Neuronal stem cell (in vitro differentiated cells): ENCODE measurements at regions not wholly inside any gene's neighbourhood (a gene's known extent, or its start where the extent isn't known, plus 50 kb on each side); places are given as distances from the start of the nearest gene placed in this dataset.

Experiments used
- DNase-seq: peaks from one replicate; pipeline ENCODE4 v3.0.0-alpha.2; 2013; ENCODE audit warnings: low spot score
- H2AFZ ChIP-seq: one replicate; pipeline ENCODE4 v1.6.1; 2013; ENCODE audit warnings: mild to moderate bottlenecking, low read length, inconsistent platforms
- H2AK5ac ChIP-seq: 2 replicates; pipeline ENCODE4 v1.6.1; 2013; ENCODE audit warnings: low read depth, mild to moderate bottlenecking, inconsistent platforms, low read length, moderate library complexity, mixed read lengths
- H2BK120ac ChIP-seq: 2 replicates; pipeline ENCODE4 v1.6.1; 2013; ENCODE audit warnings: low read depth, mild to moderate bottlenecking, inconsistent platforms, low read length, moderate library complexity, mixed read lengths
- H2BK12ac ChIP-seq: one replicate; pipeline ENCODE4 v1.6.1; 2013; ENCODE audit warnings: low read length, inconsistent platforms
- H2BK15ac ChIP-seq: 2 replicates; pipeline ENCODE4 v1.6.1; 2013; ENCODE audit warnings: mild to moderate bottlenecking, low read length, inconsistent platforms, mixed read lengths
- H2BK5ac ChIP-seq: one replicate; pipeline ENCODE4 v1.6.1; 2013; ENCODE audit warnings: inconsistent platforms, mild to moderate bottlenecking, low read length, moderate library complexity
- H3K14ac ChIP-seq: one replicate; pipeline ENCODE4 v1.6.1; 2013; ENCODE audit warnings: low read length, inconsistent platforms
- H3K18ac ChIP-seq: 2 replicates; pipeline ENCODE4 v1.6.1; 2013; ENCODE audit warnings: low read length, inconsistent platforms
- H3K23ac ChIP-seq: 2 replicates; pipeline ENCODE4 v1.6.1; 2013; ENCODE audit warnings: low read depth, mild to moderate bottlenecking, mixed read lengths, low read length, inconsistent platforms; ENCODE audit not compliant: poor library complexity
- H3K27ac ChIP-seq: replicated peaks from 3 replicates; pipeline ENCODE4 v1.5.1; 2013; ENCODE audit warnings: low read length, inconsistent platforms
- H3K27me3 ChIP-seq, 3 experiments: 2 replicates each; pipeline ENCODE4 v1.6.1; 2013; ENCODE audit warnings: low read length in 3 of 3, mild to moderate bottlenecking in 2 of 3, inconsistent platforms in 1 of 3, low read depth in 1 of 3, mixed read lengths in 1 of 3, moderate library complexity in 1 of 3; ENCODE audit not compliant: control insufficient read depth in 3 of 3, insufficient read depth in 3 of 3
- H3K36me3 ChIP-seq, 2 donors: replicated peaks in 1 of 2; 2 replicates each; pipeline ENCODE4 v1.6.1; 2013; ENCODE audit warnings: low read length in 2 of 2; ENCODE audit not compliant: control insufficient read depth in 2 of 2, insufficient read depth in 2 of 2
- H3K4ac ChIP-seq: 2 replicates; pipeline ENCODE4 v1.6.1; 2013; ENCODE audit warnings: inconsistent platforms, mild to moderate bottlenecking, low read length, moderate library complexity
- H3K4me1 ChIP-seq, 2 donors: 1 replicate in 1 of 2; 2 replicates in 1 of 2; pipeline ENCODE4 v1.6.1; 2013; ENCODE audit warnings: low read length in 2 of 2, low read depth in 1 of 2; ENCODE audit not compliant: control insufficient read depth in 2 of 2, insufficient read depth in 1 of 2
- H3K4me2 ChIP-seq: one replicate; pipeline ENCODE4 v1.6.1; 2013; ENCODE audit warnings: mild to moderate bottlenecking, low read length, inconsistent platforms; ENCODE audit not compliant: insufficient read depth, poor library complexity, severe bottlenecking
- H3K4me3 ChIP-seq, 2 donors: 2 replicates each; pipeline ENCODE4 v1.5.1; 2013; ENCODE audit warnings: low read length in 2 of 2, mild to moderate bottlenecking in 2 of 2, inconsistent platforms in 1 of 2, moderate library complexity in 1 of 2
- H3K79me1 ChIP-seq: one replicate; pipeline ENCODE4 v1.6.1; 2013; ENCODE audit warnings: low read depth, mild to moderate bottlenecking, inconsistent platforms, low read length, moderate library complexity
- H3K9ac ChIP-seq: one replicate; pipeline ENCODE4 v1.6.1; 2013; ENCODE audit warnings: mild to moderate bottlenecking, low read depth, low read length, inconsistent platforms; ENCODE audit not compliant: poor library complexity
- H3K9me3 ChIP-seq, 2 donors: replicated peaks in 1 of 2; 2 replicates each; pipeline versions ENCODE3 to v1.6.1; 2013; ENCODE audit warnings: low read length in 2 of 2, mild to moderate bottlenecking in 2 of 2, inconsistent platforms in 1 of 2, low read depth in 1 of 2, mixed read lengths in 1 of 2, moderate library complexity in 1 of 2; ENCODE audit not compliant: control insufficient read depth in 2 of 2, insufficient read depth in 1 of 2
- H4K8ac ChIP-seq: one replicate; pipeline ENCODE4 v1.6.1; 2013; ENCODE audit warnings: low read depth, mild to moderate bottlenecking, inconsistent platforms, low read length, moderate library complexity
- H4K91ac ChIP-seq: one replicate; pipeline ENCODE4 v1.6.1; 2013; ENCODE audit warnings: low read length, low read depth, mild to moderate bottlenecking, inconsistent platforms; ENCODE audit not compliant: poor library complexity
- WGBS, 2 donors: extraction: QIAGEN DNeasy Blood & Tissue Kit; methylation state at CpG; one replicate each; pipeline ENCODE4 v1.1.7; 2013; ENCODE audit warnings: missing lambda C conversion rate in 2 of 2, mixed read lengths in 1 of 2; ENCODE audit not compliant: insufficient read length in 2 of 2, insufficient replicate concordance in 1 of 2; ENCODE audit errors: extremely low coverage in 2 of 2; 5-methylcytosine and 5-hydroxymethylcytosine counted together

DNA sequence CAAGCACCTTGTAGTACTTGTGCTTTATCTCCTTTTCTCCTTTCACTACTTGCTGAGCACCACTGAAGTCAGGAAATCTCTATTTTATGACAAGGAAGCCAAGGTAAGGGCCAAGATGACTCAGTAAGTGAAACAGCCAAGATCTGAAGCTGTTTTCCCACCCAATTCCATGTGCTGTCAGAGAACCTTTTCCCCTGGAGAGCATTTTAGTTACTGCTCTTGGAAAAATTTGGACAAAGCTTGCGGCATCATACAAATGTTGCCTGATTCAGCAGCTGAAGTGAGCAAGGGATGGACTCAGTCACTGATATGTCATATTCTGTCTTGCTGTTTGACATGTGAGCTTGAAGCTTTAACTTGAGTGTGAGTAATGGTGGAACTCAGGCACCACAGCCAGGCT lies 391.4 kb downstream of the RAB28 start:
- Histone ChIP-seq H2BK120ac (no peak overlapping the region), H4K91ac (no peak overlapping the region)
- WGBS, 2 donors = no CpG with 5 or more reads among the region's 1 CpG

DNA sequence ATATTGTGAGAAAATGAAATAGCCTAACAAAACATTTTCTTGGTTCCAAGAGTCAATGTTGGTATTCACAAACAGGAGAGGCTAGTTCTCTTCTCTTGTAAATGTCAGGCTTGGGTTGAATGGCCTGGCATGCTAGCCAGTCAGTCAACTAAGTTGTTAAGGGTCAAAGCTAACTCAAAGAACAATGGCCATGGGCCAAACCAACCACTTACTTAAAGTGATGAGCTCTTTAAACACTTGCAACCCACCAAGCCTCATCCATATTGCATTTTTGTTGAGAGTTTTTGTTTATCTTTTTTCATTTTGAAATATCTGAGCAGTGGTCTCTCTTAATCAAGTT lies 394.5 kb downstream of the RAB28 start:
- no peaks in the 10 kb centered on the region for H3K36me3 ChIP-seq

More for the DNA sequence above, 391.4 kb downstream of the RAB28 start:
- Histone ChIP-seq H3K23ac (no peak overlapping the region), H2BK5ac (no peak overlapping the region), H3K14ac (no peak overlapping the region), H3K4me3 (no peak overlapping the region), H2AFZ (no peak overlapping the region), H3K27me3 (no peaks in the 10 kb centered on the region), H3K18ac (no peak overlapping the region), H3K4ac (no peak overlapping the region), H3K9ac (no peak overlapping the region), H3K27ac (no peak overlapping the region), H4K8ac (no peak overlapping the region), H3K4me1 (peaks cover 0 to 6% of the 10 kb centered on the region in 2 donors), H2BK15ac (no peak overlapping the region), H3K4me2 (no peak overlapping the region), H2AK5ac (no peak overlapping the region), H3K79me1 (no peaks in the 10 kb centered on the region), H3K9me3 (peaks cover 0 to 4% of the 10 kb centered on the region in 2 donors), H2BK12ac (no peak overlapping the region), H3K36me3 (no peaks in the 10 kb centered on the region)
- DNase-seq = no peak

DNA sequence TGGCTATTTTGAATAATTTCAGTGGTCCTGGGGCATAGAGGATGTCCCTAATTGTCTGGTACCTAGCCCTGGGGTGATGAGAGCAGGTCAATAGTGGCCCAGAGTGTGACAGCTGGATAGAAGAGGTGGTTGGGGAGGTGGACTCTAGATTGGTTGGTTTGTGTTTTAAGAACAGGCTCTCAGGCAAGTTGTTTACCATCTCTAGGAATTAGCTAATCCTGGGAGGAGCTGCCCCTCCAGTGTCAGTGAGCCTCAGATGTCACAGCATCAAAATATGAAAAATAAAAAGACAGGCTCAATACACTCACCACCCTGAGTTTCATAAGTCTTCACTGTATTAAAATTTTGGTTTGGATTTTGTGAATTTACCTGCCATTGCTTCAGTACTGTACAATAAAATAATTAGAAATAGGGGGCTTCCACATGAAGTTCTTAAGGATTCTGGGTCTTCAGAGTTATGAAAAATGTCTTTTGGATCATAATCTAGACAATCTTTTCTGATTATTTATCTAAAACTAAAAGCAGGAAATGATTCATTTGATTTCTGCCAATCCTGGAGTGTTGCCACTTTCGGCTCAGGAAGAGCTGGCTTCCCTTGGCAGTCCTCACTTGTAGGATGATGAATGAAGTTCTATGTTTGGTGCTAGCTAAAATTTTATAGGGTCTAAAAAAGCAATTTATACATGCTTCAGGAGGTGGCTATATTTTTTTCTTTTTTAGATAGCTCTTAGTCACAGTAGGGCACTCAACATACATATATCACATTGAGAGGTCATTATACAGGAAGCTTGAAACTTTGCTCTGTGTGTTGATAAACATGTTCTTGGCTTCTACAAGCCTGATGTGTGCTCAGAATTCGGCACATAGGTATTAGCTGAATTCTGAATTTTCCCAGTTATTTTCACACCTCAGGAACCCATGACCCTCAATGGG lies 395.1 kb downstream of the RAB28 start:
- H4K8ac ChIP-seq = no peak overlapping the region
- H3K27ac ChIP-seq = no peak overlapping the region
- H2AK5ac ChIP-seq = no peak overlapping the region
- peaks cover 0 to 6% of the 10 kb centered on the region in 2 donors for H3K4me1 ChIP-seq
- no peak overlapping the region for H2AFZ ChIP-seq
- no peaks in the 10 kb centered on the region for H3K36me3 ChIP-seq
- H3K9ac ChIP-seq = no peak overlapping the region
- no peak overlapping the region for H3K4ac ChIP-seq
- DNase-seq = no peak
- H3K9me3 ChIP-seq = no peaks in the 10 kb centered on the region
- no peak overlapping the region for H2BK12ac ChIP-seq
- H4K91ac ChIP-seq = no peak overlapping the region
- no peak overlapping the region for H3K4me2 ChIP-seq
- H3K27me3 ChIP-seq = no peaks in the 10 kb centered on the region
- no peak overlapping the region for H3K23ac ChIP-seq
- H3K14ac ChIP-seq = no peak overlapping the region
- WGBS, 2 donors = no CpG with 5 or more reads among the region's 2 CpGs
- no peak overlapping the region for H2BK5ac ChIP-seq
- H2BK120ac ChIP-seq = no peak overlapping the region
- no peak overlapping the region for H2BK15ac ChIP-seq
- H3K79me1 ChIP-seq = no peaks in the 10 kb centered on the region
- H3K18ac ChIP-seq = no peak overlapping the region
- H3K4me3 ChIP-seq = no peak overlapping the region

More for the DNA sequence above, 394.5 kb downstream of the RAB28 start:
- Histone ChIP-seq H2BK120ac (no peak overlapping the region), H3K14ac (no peak overlapping the region), H3K18ac (no peak overlapping the region), H2AK5ac (no peak overlapping the region), H2BK15ac (no peak overlapping the region), H3K27ac (no peak overlapping the region), H2BK5ac (no peak overlapping the region), H3K9ac (no peak overlapping the region), H3K4me3 (no peak overlapping the region), H4K91ac (no peak overlapping the region), H3K23ac (no peak overlapping the region), H2BK12ac (no peak overlapping the region), H3K9me3 (no peaks in the 10 kb centered on the region), H2AFZ (no peak overlapping the region), H3K27me3 (no peaks in the 10 kb centered on the region), H3K4me2 (no peak overlapping the region), H3K4me1 (peaks cover 0 to 6% of the 10 kb centered on the region in 2 donors), H4K8ac (no peak overlapping the region), H3K4ac (no peak overlapping the region), H3K79me1 (no peaks in the 10 kb centered on the region)
- no peak for DNase-seq

DNA sequence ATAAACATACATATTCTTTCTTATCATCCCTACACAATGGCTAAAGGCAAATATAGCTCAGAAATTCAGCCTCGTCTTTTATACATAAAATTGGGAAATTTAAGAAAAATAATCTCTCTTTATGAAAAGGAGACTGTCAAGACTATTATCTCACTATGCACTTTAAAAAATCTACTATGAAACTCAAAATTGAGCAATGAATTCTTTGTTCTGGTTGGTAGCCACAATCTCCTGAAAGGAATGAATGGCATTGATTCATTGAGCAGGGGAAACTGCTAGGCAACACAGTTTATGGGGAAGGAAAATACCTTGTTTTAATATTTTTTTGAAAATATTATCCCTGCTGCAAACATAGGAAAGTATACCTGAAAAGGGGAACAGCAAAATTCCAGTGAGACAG lies 397.1 kb downstream of the RAB28 start:
- Histone ChIP-seq H2BK12ac (no peak overlapping the region), H3K36me3 (no peaks in the 10 kb centered on the region), H3K9ac (no peak overlapping the region), H3K27ac (no peak overlapping the region), H3K4ac (no peak overlapping the region), H3K18ac (no peak overlapping the region), H3K79me1 (no peaks in the 10 kb centered on the region), H3K4me2 (no peak overlapping the region), H2AK5ac (no peak overlapping the region), H3K27me3 (no peaks in the 10 kb centered on the region), H4K91ac (no peak overlapping the region), H2BK15ac (no peak overlapping the region), H3K14ac (no peak overlapping the region), H3K4me3 (no peak overlapping the region), H2BK5ac (no peak overlapping the region), H2AFZ (no peak overlapping the region), H3K4me1 (peaks cover 0 to 6% of the 10 kb centered on the region in 2 donors), H3K9me3 (peaks cover under 1 to 2% of the 10 kb centered on the region in 2 donors), H2BK120ac (no peak overlapping the region), H4K8ac (no peak overlapping the region), H3K23ac (no peak overlapping the region)
- WGBS, 2 donors = no CpG with 5 or more reads among the region's 1 CpG
- no peak for DNase-seq
